ENCODE measurements at regions not wholly inside any gene's neighbourhood (a gene's known extent, or its start where the extent isn't known, plus 50 kb on each side); places are given as distances from the start of the nearest gene placed in this dataset.

GRCh38 chr5:119757276-119757675, 127.9 kb downstream of the FAM170A start:
- TF ChIP-seq, protein P1, sequence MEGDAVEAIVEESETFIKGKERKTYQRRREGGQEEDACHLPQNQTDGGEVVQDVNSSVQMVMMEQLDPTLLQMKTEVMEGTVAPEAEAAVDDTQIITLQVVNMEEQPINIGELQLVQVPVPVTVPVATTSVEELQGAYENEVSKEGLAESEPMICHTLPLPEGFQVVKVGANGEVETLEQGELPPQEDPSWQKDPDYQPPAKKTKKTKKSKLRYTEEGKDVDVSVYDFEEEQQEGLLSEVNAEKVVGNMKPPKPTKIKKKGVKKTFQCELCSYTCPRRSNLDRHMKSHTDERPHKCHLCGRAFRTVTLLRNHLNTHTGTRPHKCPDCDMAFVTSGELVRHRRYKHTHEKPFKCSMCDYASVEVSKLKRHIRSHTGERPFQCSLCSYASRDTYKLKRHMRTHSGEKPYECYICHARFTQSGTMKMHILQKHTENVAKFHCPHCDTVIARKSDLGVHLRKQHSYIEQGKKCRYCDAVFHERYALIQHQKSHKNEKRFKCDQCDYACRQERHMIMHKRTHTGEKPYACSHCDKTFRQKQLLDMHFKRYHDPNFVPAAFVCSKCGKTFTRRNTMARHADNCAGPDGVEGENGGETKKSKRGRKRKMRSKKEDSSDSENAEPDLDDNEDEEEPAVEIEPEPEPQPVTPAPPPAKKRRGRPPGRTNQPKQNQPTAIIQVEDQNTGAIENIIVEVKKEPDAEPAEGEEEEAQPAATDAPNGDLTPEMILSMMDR (IDR thresholded peaks at IDR 0.05), result no peak
- TF ChIP-seq POLR2AphosphoS5 (IDR thresholded peaks at IDR 0.05; ENCODE audit: insufficient read depth in 1 of 2, low read depth in 1 of 2), result no peak
- TF ChIP-seq POLR2A (IDR thresholded peaks at IDR 0.05), result no peak
